DMS 273 (cell line): ENCODE measurements at regions not wholly inside any gene's neighbourhood (a gene's known extent, or its start where the extent isn't known, plus 50 kb on each side); places are given as distances from the start of the nearest gene placed in this dataset.

Source experiments
- DNase-seq: peaks from one replicate; lab custom pipeline; 2025; ENCODE audit not compliant: unreplicated experiment; lab: John Stamatoyannopoulos, UW

- no peak for DNase-seq
Observed at GRCh38 chr21:24826822-24827221, 780.5 kb downstream of the MRPL39 start.

GRCh38 chr21:24825348-24825747, 781.9 kb downstream of the MRPL39 start:
- DNase-seq: no peak

GRCh38 chr21:24824209-24824608, 783.1 kb downstream of the MRPL39 start:
- no peak for DNase-seq

- no peak for DNase-seq
Observed at GRCh38 chr21:24823247-24823646, 784.0 kb downstream of the MRPL39 start.

- DNase-seq: no peak
Observed at GRCh38 chr21:24785033-24785432, 822.2 kb downstream of the MRPL39 start.

GRCh38 chr21:24781146-24781545, 826.1 kb downstream of the MRPL39 start:
- DNase-seq: no peak

GRCh38 chr21:24759348-24760075, 847.8 kb downstream of the MRPL39 start:
- no peak for DNase-seq

- no peak for DNase-seq
Observed at GRCh38 chr21:24738063-24738462, 869.2 kb downstream of the MRPL39 start.

- no peak for DNase-seq
Observed at GRCh38 chr21:24737296-24737850, 869.9 kb downstream of the MRPL39 start.

GRCh38 chr21:24730661-24731060, 876.6 kb downstream of the MRPL39 start:
- DNase-seq: no peak

- DNase-seq: no peak
Observed at GRCh38 chr21:24729568-24729967, 877.7 kb downstream of the MRPL39 start.

- DNase-seq: no peak
Observed at GRCh38 chr21:24727803-24728440, 879.4 kb downstream of the MRPL39 start.

GRCh38 chr21:24716281-24716918, 890.9 kb downstream of the MRPL39 start:
- DNase-seq: no peak

- no peak for DNase-seq
Observed at GRCh38 chr21:24714646-24715200, 892.6 kb downstream of the MRPL39 start.

- DNase-seq: no peak
Observed at GRCh38 chr21:24705201-24705600, 902.1 kb downstream of the MRPL39 start.

- no peak for DNase-seq
Observed at GRCh38 chr21:24693779-24694178, 913.5 kb downstream of the MRPL39 start.

GRCh38 chr21:24681456-24681855, 925.8 kb downstream of the MRPL39 start:
- no peak for DNase-seq

GRCh38 chr21:24671901-24672300, 935.4 kb downstream of the MRPL39 start:
- DNase-seq: no peak

GRCh38 chr21:24658926-24659325, 948.4 kb downstream of the MRPL39 start:
- no peak for DNase-seq

- no peak for DNase-seq
Observed at GRCh38 chr21:24658026-24658425, 949.3 kb downstream of the MRPL39 start.

GRCh38 chr21:24649691-24650090, 957.6 kb downstream of the MRPL39 start:
- no peak for DNase-seq

GRCh38 chr21:24636696-24637095, 970.6 kb downstream of the MRPL39 start:
- DNase-seq: no peak
